ENCODE measurements at regions not wholly inside any gene's neighbourhood (a gene's known extent, or its start where the extent isn't known, plus 50 kb on each side); places are given as distances from the start of the nearest gene placed in this dataset.

GRCh38 chr7:13454916-13455592, 534.4 kb downstream of the ETV1 start:
- in situ Hi-C loops (cut with HindIII; ENCODE audit: low pct_ligation_motif_present, low pct_unique_long_range_greater_than_20kb, low sequenced_read_pairs) = no loop called here
- DNase-seq = no peak

GRCh38 chr7:13457790-13458189, 531.7 kb downstream of the ETV1 start:
- DNase-seq = no peak
- in situ Hi-C loops (cut with HindIII; ENCODE audit: low pct_ligation_motif_present, low pct_unique_long_range_greater_than_20kb, low sequenced_read_pairs) = no loop called here

- no peak for DNase-seq
- in situ Hi-C loops (cut with HindIII; ENCODE audit: low pct_ligation_motif_present, low pct_unique_long_range_greater_than_20kb, low sequenced_read_pairs) = no loop called here
These were observed 522.5 kb downstream of the ETV1 start for GRCh38 chr7:13466874-13467547.

DNA sequence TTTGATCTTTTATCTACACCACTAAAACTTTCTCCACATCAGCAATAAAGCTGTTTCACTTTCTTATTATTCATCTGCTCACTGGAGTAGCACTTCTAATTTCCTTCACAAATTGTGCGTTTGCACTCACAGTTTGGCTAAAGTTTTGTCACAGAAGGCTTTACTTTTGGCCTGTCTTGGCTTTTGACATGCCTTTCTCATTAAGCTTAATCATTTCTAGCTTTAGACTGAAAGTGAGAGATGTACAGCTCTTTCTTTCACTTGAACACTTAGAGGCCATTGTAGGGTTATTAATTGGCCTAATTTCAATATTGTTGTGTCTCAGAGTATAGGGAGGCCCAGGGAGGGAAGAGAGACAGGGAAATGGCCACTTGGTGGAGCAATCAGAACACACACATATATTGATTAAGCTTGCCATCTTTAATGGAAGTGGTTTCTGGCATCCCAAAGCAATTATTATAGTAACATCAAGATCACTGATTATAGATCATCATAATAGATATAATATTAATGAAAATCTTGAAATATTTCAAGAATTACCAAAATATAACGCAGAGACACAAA, 512.5 kb downstream of the ETV1 start:
- DNase-seq = no peak

DNA sequence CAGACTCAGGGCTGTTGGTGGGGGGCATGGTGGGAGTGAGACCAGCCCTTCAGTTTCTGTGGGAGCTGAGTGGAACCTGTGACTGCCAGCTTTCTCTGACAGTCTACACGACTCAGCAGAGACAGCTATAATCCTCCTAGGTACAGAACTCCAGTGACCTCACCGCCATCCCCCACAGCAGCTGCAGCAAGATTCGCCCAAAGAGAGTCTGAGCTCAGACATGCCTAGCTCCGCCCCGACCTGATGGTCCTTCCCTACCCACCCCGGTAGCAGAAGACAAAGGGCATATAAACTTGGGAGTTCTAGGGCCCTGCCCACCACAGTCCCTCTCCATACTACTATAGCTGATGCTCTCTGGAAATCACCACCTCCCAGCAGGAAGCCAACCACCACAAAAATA, 500.1 kb downstream of the ETV1 start:
- in situ Hi-C loops (cut with HindIII; ENCODE audit: low pct_ligation_motif_present, low pct_unique_long_range_greater_than_20kb, low sequenced_read_pairs) = no loop called here
- DNase-seq = no peak

More for the DNA sequence above, 512.5 kb downstream of the ETV1 start:
- in situ Hi-C loops (cut with HindIII; ENCODE audit: low pct_ligation_motif_present, low pct_unique_long_range_greater_than_20kb, low sequenced_read_pairs) = no loop called here

- in situ Hi-C loops (cut with HindIII; ENCODE audit: low pct_ligation_motif_present, low pct_unique_long_range_greater_than_20kb, low sequenced_read_pairs) = no loop called here
- DNase-seq = no peak
These were observed 492.5 kb downstream of the ETV1 start for GRCh38 chr7:13496976-13497375.

- in situ Hi-C loops (cut with HindIII; ENCODE audit: low pct_ligation_motif_present, low pct_unique_long_range_greater_than_20kb, low sequenced_read_pairs) = no loop called here
- no peak for DNase-seq
These were observed 480.9 kb downstream of the ETV1 start for GRCh38 chr7:13508586-13508985.

DNA sequence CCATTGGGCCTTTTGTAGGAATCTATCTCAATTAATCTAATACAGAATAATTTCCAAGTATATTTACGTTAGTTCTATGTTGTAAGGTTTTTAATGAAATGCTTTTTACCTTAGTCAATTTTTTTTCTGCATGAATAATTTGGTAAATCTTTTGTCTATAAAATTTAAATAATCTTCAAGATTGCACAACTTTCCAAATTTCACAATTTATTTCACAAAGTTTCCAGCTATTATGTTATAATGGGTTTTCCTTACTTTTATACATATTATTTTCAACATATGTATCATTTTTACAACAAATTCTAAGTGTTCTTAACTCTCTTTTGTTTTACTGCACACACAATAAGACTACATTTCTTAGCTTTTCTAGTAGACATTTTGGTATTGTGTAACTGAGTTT, 470.7 kb downstream of the ETV1 start:
- DNase-seq = no peak
- in situ Hi-C loops (cut with HindIII; ENCODE audit: low pct_ligation_motif_present, low pct_unique_long_range_greater_than_20kb, low sequenced_read_pairs) = no loop called here

- in situ Hi-C loops (cut with HindIII; ENCODE audit: low pct_ligation_motif_present, low pct_unique_long_range_greater_than_20kb, low sequenced_read_pairs) = no loop called here
- DNase-seq = no peak
These were observed 465.4 kb downstream of the ETV1 start for GRCh38 chr7:13524076-13524475.

GRCh38 chr7:13532028-13532753, 457.3 kb downstream of the ETV1 start:
- in situ Hi-C loops (cut with HindIII; ENCODE audit: low pct_ligation_motif_present, low pct_unique_long_range_greater_than_20kb, low sequenced_read_pairs) = no loop called here
- DNase-seq = no peak

- DNase-seq = no peak
- in situ Hi-C loops (cut with HindIII; ENCODE audit: low pct_ligation_motif_present, low pct_unique_long_range_greater_than_20kb, low sequenced_read_pairs) = no loop called here
These were observed 450.8 kb downstream of the ETV1 start for GRCh38 chr7:13538669-13539068.

GRCh38 chr7:13540429-13540828, 449.0 kb downstream of the ETV1 start:
- in situ Hi-C loops (cut with HindIII; ENCODE audit: low pct_ligation_motif_present, low pct_unique_long_range_greater_than_20kb, low sequenced_read_pairs) = no loop called here
- no peak for DNase-seq

GRCh38 chr7:13541326-13541725, 448.1 kb downstream of the ETV1 start:
- in situ Hi-C loops (cut with HindIII; ENCODE audit: low pct_ligation_motif_present, low pct_unique_long_range_greater_than_20kb, low sequenced_read_pairs) = no loop called here

DNA sequence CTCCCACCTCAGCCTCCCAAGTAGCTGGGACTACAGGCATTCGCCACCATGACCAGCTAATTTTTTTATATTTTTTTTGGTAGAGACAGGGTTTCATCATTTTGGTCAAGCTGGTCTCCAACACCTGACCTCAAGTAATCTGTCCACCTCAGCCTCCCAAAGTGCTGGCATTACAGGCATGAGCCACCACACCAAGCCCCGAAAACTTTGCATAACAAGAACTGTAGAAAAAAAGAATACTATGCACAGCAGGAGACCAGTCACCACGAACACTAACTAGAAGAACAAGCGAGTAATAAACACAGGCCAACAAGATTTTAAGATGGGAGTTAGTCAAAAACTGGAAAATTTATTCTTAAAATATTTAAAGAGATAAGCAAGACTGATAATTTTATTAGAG, 447.0 kb downstream of the ETV1 start:
- DNase-seq = no peak
- in situ Hi-C loops (cut with HindIII; ENCODE audit: low pct_ligation_motif_present, low pct_unique_long_range_greater_than_20kb, low sequenced_read_pairs) = no loop called here

More at GRCh38 chr7:13541326-13541725, 448.1 kb downstream of the ETV1 start:
- DNase-seq = no peak

DNA sequence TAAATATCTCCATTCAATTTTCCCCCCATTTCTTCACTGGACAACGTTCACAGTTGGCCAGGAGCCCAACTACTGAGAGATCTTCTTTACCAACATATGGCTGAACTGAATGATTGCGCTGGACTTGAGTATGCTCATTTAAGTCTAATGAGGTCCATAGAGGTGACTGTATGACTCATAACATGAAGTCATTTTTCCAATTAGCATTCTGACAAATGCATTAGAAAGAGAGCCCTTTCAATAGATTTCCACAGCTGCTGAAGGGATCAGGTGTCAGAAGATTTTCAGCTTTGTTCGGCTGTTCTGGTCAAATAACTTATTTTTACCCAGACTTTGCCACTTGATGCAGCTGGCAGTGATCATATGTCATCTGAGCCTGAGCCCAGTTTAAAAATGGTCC, 438.0 kb downstream of the ETV1 start:
- in situ Hi-C loops (cut with HindIII; ENCODE audit: low pct_ligation_motif_present, low pct_unique_long_range_greater_than_20kb, low sequenced_read_pairs) = no loop called here
- DNase-seq = no peak

- in situ Hi-C loops (cut with HindIII; ENCODE audit: low pct_ligation_motif_present, low pct_unique_long_range_greater_than_20kb, low sequenced_read_pairs) = no loop called here
These were observed 429.0 kb downstream of the ETV1 start for GRCh38 chr7:13560441-13560840.

DNA sequence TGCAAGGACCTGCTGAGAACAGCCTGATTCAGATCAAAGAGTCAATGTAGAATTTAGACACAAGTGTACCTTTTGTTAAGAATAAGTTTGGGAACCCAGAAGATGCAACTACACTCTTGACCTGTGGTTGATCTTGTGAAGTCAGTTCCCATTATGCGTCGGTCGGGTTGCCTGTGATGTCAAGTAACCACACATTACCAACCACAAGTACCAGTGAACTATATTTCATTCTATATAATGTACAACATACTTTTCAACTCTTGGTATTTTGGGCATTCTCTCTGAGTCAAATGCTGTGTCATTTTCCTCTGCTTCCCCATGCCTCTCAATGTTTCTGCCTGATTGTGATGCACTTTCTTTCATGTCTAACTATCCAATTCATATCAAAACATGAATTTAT, 426.2 kb downstream of the ETV1 start:
- DNase-seq = no peak
- in situ Hi-C loops (cut with HindIII; ENCODE audit: low pct_ligation_motif_present, low pct_unique_long_range_greater_than_20kb, low sequenced_read_pairs) = no loop called here

More at GRCh38 chr7:13560441-13560840, 429.0 kb downstream of the ETV1 start:
- DNase-seq = no peak

GRCh38 chr7:13563680-13564079, 425.8 kb downstream of the ETV1 start:
- DNase-seq = no peak
- in situ Hi-C loops (cut with HindIII; ENCODE audit: low pct_ligation_motif_present, low pct_unique_long_range_greater_than_20kb, low sequenced_read_pairs) = no loop called here

DNA sequence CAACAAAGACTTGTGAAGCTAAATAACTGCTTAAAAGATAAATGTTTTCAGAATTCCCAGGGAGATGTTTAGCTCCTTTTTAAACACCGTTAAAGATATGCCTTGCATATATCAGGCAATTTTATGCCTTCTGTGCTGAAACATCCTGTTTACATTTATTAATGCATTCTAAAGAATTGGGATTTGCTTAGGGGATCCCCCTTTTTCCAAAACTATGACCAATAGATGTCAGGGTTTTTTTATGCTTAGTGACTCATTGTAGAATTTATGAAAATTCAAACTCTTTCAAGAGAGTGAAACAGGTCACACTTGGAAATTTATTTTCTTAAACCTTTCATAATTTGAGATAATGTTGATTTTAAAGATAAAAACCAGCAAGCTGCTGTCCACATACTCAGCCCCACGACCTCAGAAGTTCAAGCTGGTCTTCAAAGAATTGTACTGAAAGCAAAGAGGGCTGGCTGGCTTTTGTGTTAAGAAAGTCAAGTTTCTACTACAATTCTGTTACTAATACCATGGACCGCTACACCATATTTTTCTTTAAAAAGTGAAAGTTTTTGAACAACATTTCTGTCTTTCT, 411.8 kb downstream of the ETV1 start:
- in situ Hi-C loops (cut with HindIII; ENCODE audit: low pct_ligation_motif_present, low pct_unique_long_range_greater_than_20kb, low sequenced_read_pairs) = no loop called here
- DNase-seq = no peak

Measured in ACHN (cell line).